AG09319 (cell line): ENCODE measurements at regions not wholly inside any gene's neighbourhood (a gene's known extent, or its start where the extent isn't known, plus 50 kb on each side); places are given as distances from the start of the nearest gene placed in this dataset.
"Not testable (repeated sequence)": the region's sequence is repeated elsewhere in the genome, so short reads cannot be mapped to it uniquely, and the experiment has no call there.

Source experiments
- DNase-seq: peaks from one replicate; pipeline ENCODE4 v3.0.0-alpha.2; 2010; ENCODE audit warnings: low read depth; ENCODE audit errors: extremely low read depth
- CTCF ChIP-seq: IDR thresholded peaks from 2 replicates; pipeline ENCODE4 v1.5.1; 2011; ENCODE audit warnings: low read depth, mild to moderate bottlenecking, inconsistent platforms, low read length, moderate library complexity

GRCh38 chr15:24835301-24835700 lies 119.5 kb upstream of the SNRPN start:
- TF ChIP-seq CTCF = no peak
- no peak for DNase-seq

GRCh38 chr15:24848050-24848449 lies 106.7 kb upstream of the SNRPN start:
- no peak for TF ChIP-seq CTCF
- DNase-seq = no peak

- DNase-seq = no peak
- TF ChIP-seq CTCF = no peak
Observed at GRCh38 chr15:24856397-24857390, 98.1 kb upstream of the SNRPN start.

GRCh38 chr15:24857763-24858162 lies 97.0 kb upstream of the SNRPN start:
- DNase-seq = no peak
- no peak for TF ChIP-seq CTCF

- DNase-seq = not testable (repeated sequence)
Observed at GRCh38 chr15:24858183-24858582, 96.6 kb upstream of the SNRPN start.

GRCh38 chr15:24858737-24859601 lies 95.8 kb upstream of the SNRPN start:
- no peak for TF ChIP-seq CTCF
- no peak for DNase-seq

GRCh38 chr15:24861014-24861690 lies 93.6 kb upstream of the SNRPN start:
- DNase-seq = no peak
- no peak for TF ChIP-seq CTCF
